Nephron progenitor cell (in vitro differentiated cells): ENCODE measurements at regions not wholly inside any gene's neighbourhood (a gene's known extent, or its start where the extent isn't known, plus 50 kb on each side); places are given as distances from the start of the nearest gene placed in this dataset.
"Not testable (repeated sequence)": the region's sequence is repeated elsewhere in the genome, so short reads cannot be mapped to it uniquely, and the experiment has no call there.

Experiments used
- DNase-seq: peaks from one replicate; pipeline ENCODE4 v3.0.0; 2021
- H3K27ac Mint-ChIP-seq: 2 replicates; pipeline ENCODE4 v1.8.0; 2021; ENCODE audit warnings: mild to moderate bottlenecking, moderate library complexity, mixed read lengths
- H3K27me3 Mint-ChIP-seq: 2 replicates; pipeline ENCODE4 v1.8.0; 2021; ENCODE audit warnings: mild to moderate bottlenecking, low read depth, mixed read lengths; ENCODE audit not compliant: poor library complexity
- H3K36me3 Mint-ChIP-seq: 2 replicates; pipeline ENCODE4 v1.8.0; 2021; ENCODE audit warnings: low read depth, mixed read lengths
- H3K4me1 Mint-ChIP-seq: 2 replicates; pipeline ENCODE4 v1.8.0; 2021; ENCODE audit warnings: mixed read lengths
- H3K4me3 Mint-ChIP-seq: 2 replicates; pipeline ENCODE4 v1.8.0; 2021; ENCODE audit warnings: mild to moderate bottlenecking, moderate library complexity, mixed read lengths
- H3K9me3 Mint-ChIP-seq: 2 replicates; pipeline ENCODE4 v1.8.0; 2021; ENCODE audit warnings: mild to moderate bottlenecking, moderate library complexity, mixed read lengths
- TF ChIP-seq, protein P1 (sequence below): fragments of 200-600 bp; sonication (generic); IDR thresholded peaks from 2 replicates; pipeline ENCODE4 v1.5.0; 2021; ENCODE audit warnings: antibody characterized with exemption

DNA sequence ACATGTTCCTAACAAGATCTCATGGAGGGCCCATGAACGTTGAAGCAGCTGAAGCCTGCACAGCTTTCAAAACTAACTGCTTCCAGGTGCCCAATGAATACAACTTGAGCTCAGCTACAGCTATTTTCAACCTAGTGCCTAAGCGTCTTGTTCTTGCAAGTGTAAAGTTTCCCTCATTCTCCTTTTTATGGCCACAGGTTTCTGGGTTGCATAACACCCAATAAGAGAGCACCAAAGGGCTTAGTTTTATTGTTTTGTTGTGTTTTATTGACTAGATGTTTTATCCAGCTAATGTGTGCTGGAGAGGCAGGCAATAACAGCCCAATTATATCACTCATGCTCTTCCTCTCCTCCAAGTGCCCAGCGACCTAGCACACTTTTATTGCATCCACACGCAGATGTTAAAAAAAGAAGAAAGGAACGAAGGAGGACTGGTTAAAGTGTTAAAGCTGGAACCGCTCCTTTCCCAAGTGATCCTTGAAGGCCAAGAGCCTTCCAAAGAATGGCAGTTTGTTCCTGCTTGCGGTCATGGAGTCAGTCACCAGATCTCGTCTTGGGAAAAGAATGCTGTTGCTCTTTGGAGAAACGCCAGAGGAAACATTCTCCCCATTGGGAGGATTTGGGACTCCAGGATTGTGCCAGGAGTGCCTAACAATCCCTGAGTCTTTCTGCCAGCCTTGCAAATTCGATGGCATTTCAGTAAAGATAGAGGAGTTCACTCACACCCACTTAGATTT, 156.9 kb downstream of the MEX3B start:
- peaks cover 63% of the 10 kb centered on the region for H3K4me1 Mint-ChIP-seq
- no peak for DNase-seq
- TF ChIP-seq, protein P1, sequence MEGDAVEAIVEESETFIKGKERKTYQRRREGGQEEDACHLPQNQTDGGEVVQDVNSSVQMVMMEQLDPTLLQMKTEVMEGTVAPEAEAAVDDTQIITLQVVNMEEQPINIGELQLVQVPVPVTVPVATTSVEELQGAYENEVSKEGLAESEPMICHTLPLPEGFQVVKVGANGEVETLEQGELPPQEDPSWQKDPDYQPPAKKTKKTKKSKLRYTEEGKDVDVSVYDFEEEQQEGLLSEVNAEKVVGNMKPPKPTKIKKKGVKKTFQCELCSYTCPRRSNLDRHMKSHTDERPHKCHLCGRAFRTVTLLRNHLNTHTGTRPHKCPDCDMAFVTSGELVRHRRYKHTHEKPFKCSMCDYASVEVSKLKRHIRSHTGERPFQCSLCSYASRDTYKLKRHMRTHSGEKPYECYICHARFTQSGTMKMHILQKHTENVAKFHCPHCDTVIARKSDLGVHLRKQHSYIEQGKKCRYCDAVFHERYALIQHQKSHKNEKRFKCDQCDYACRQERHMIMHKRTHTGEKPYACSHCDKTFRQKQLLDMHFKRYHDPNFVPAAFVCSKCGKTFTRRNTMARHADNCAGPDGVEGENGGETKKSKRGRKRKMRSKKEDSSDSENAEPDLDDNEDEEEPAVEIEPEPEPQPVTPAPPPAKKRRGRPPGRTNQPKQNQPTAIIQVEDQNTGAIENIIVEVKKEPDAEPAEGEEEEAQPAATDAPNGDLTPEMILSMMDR, result no peak
- no peaks in the 10 kb centered on the region for H3K27me3 Mint-ChIP-seq
- peaks cover 23% of the 10 kb centered on the region for H3K36me3 Mint-ChIP-seq
- no peak overlapping the region for H3K4me3 Mint-ChIP-seq
- peaks cover 17% of the 10 kb centered on the region for H3K9me3 Mint-ChIP-seq
- H3K27ac Mint-ChIP-seq, result peak overlapping the region; percentile 96

DNA sequence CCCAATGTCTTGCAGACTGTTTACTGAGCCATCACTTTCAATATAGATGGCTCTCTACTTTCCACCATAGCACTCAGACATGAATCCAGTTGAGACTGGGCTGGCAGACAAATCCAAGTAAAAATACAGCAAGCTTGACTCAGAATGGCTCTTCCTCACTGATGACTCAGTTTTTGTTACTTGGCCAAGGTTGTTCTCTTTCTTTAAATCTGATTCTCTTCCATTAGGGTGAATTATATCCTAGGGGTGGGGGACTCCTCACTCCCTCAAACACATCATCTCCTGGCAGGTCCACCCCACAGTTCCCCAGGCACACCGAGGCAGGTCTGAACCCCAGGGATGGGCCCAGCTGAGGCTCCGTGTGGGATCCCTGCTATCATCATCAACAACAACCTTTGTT, 157.9 kb downstream of the MEX3B start:
- TF ChIP-seq, protein P1, result no peak
- no peak for DNase-seq
- H3K4me1 Mint-ChIP-seq, result peaks cover 53% of the 10 kb centered on the region

DNA sequence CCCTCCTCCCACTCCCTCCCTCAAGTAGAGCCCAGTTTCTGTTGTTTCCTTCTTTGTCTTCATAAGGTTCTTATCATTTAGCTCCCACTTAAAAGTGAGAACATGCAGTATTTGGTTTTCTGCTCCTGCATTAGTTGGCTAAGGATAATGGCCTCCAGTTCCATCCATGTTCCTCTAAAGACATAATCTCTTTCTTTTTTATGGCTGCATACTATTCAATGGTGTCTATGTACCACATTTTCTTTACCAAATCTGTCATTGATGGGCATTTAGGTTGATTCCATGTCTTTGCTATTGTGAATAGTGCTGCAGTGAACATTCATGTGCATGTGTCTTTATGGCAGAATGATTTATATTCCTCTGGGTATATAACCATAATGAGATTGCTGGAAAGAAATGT, 158.6 kb downstream of the MEX3B start:
- not testable (repeated sequence) for H3K27me3 Mint-ChIP-seq, H3K4me3 Mint-ChIP-seq, DNase-seq, H3K27ac Mint-ChIP-seq
- H3K36me3 Mint-ChIP-seq, result peaks cover 23% of the 10 kb centered on the region
- H3K9me3 Mint-ChIP-seq, result peaks cover 17% of the 10 kb centered on the region
- H3K4me1 Mint-ChIP-seq, result peaks cover 46% of the 10 kb centered on the region

More for the DNA sequence above, 157.9 kb downstream of the MEX3B start:
- no peak overlapping the region for H3K4me3 Mint-ChIP-seq
- peaks cover 23% of the 10 kb centered on the region for H3K36me3 Mint-ChIP-seq
- H3K27ac Mint-ChIP-seq, result peak overlapping the region; percentile 96
- no peaks in the 10 kb centered on the region for H3K27me3 Mint-ChIP-seq
- H3K9me3 Mint-ChIP-seq, result peaks cover 17% of the 10 kb centered on the region

DNA sequence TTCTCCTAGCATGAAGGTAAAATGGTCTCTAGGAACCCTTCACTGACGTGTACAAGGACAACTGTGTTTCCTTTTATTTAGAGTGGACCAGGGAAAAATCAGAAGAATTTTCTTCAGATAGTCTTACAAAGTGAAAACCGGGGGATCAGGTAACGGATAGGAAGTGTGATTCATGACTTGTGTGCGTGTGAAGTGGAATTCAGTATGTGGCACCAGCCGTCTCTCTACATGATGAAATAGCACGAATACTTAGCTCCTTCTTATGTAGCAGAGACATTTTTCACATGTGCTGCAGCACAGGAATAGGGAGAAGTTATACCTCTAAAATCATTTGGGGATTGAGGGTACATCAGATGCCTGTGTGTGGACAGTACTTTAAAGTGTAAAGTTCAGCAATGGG, 159.2 kb downstream of the MEX3B start:
- no peak for DNase-seq
- Mint-ChIP-seq H3K9me3 (peaks cover 17% of the 10 kb centered on the region), H3K4me1 (peaks cover 40% of the 10 kb centered on the region), H3K4me3 (no peak overlapping the region), H3K36me3 (peaks cover 23% of the 10 kb centered on the region), H3K27ac (no peak overlapping the region), H3K27me3 (no peaks in the 10 kb centered on the region)
- TF ChIP-seq, protein P1, result no peak

DNA sequence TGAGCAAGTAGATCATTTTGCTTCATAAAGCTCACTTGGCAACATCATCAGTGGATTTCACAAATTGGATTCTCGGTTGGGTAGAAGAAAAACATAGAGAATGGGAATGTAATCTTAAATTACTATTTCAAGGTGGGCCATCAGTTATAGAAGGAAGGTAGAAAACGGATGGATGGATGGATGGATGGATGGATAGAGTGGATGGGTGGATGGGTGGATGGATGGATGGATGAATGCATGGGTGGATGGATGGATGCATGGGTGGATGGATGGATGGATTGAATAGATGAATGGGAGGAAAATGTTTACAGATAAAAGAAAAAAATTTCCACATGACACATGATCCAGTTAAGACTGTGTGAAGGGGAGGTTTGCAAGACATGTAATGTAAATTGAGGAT, 159.7 kb downstream of the MEX3B start:
- Mint-ChIP-seq H3K4me1 (peaks cover 38% of the 10 kb centered on the region), H3K36me3 (peaks cover 23% of the 10 kb centered on the region), H3K9me3 (peaks cover 17% of the 10 kb centered on the region), H3K27me3 (no peaks in the 10 kb centered on the region), H3K4me3 (no peak overlapping the region), H3K27ac (no peak overlapping the region)
- TF ChIP-seq, protein P1, result no peak
- no peak for DNase-seq

DNA sequence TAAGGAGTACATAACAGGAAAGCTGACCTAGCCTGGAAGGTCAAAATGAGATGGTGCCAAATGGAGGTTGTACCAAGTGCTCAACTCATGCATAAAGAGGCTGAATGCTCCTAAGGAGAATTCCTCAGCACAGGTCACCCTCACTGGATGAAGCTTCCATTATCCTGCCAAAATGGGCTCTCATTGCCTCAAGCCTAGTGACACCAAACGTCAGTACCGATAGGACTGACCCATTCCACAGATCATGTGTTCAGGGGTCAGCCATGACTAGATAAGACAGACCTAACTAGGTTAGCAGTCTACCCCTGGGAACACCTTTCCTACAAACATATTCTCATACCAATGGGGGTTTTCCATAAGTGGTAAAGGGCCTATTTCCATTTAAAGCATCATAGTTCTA, 160.7 kb downstream of the MEX3B start:
- TF ChIP-seq, protein P1, result no peak
- peaks cover 37% of the 10 kb centered on the region for H3K4me1 Mint-ChIP-seq
- peaks cover 24% of the 10 kb centered on the region for H3K36me3 Mint-ChIP-seq
- no peaks in the 10 kb centered on the region for H3K27me3 Mint-ChIP-seq
- H3K9me3 Mint-ChIP-seq, result peaks cover 17% of the 10 kb centered on the region
- no peak overlapping the region for H3K4me3 Mint-ChIP-seq
- DNase-seq, result no peak
- H3K27ac Mint-ChIP-seq, result no peak overlapping the region
